Naive thymus-derived CD4-positive, alpha-beta T cell (primary cell): ENCODE measurements at regions not wholly inside any gene's neighbourhood (a gene's known extent, or its start where the extent isn't known, plus 50 kb on each side); places are given as distances from the start of the nearest gene placed in this dataset.

Experiments used
- ATAC-seq: fragments of 150-1000 bp; cut with Tn5 transposase; 2 replicates; pipeline ENCODE4 v1.10.0; 2021; ENCODE audit warnings: mild to moderate bottlenecking, moderate library complexity
- CTCF ChIA-PET: fragments of 350-600 bp; sonication (Branson Sonifier 250); formaldehyde crosslinking; loops from one replicate; lab custom pipeline; 2021; ENCODE audit warnings: antibody characterized with exemption; lab: Charles Lee
- POLR2A ChIA-PET: fragments of 350-600 bp; sonication (Branson Sonifier 250); formaldehyde crosslinking; loops from one replicate; lab custom pipeline; 2021; ENCODE audit warnings: antibody characterized with exemption, inconsistent platforms; lab: Charles Lee
- DNase-seq, 9 donors: peaks; one replicate each; pipeline versions ENCODE4 v3.0.0 to v3.0.0-alpha.2; 2020 to 2022; ENCODE audit warnings: mixed read lengths in 1 of 9
- H3K27ac ChIP-seq: one replicate; pipeline ENCODE4 v1.7.0; 2013; ENCODE audit warnings: mild to moderate bottlenecking, low read depth, low read length, moderate library complexity
- H3K27me3 ChIP-seq, 2 donors: one replicate each; pipeline ENCODE4 v1.7.0; 2013; ENCODE audit warnings: low read length in 2 of 2, mild to moderate bottlenecking in 2 of 2, moderate library complexity in 2 of 2; ENCODE audit not compliant: control insufficient read depth in 2 of 2, insufficient read depth in 2 of 2
- H3K36me3 ChIP-seq, 3 experiments: 1 replicate in 2 of 3; 2 replicates in 1 of 3; pipeline ENCODE4 v1.7.0; 2013; ENCODE audit warnings: low read length in 3 of 3, mild to moderate bottlenecking in 3 of 3, moderate library complexity in 1 of 3; ENCODE audit not compliant: insufficient read depth in 3 of 3, control insufficient read depth in 2 of 3
- H3K4me1 ChIP-seq, 2 donors: one replicate each; pipeline ENCODE4 v1.7.0; 2013; ENCODE audit warnings: low read length in 2 of 2, mild to moderate bottlenecking in 2 of 2, moderate library complexity in 1 of 2; ENCODE audit not compliant: control insufficient read depth in 2 of 2, insufficient read depth in 2 of 2
- H3K4me3 ChIP-seq: 2 replicates; pipeline ENCODE4 v1.7.0; 2013; ENCODE audit warnings: mild to moderate bottlenecking, low read length
- H3K9me3 ChIP-seq, 3 experiments: 1 replicate in 2 of 3; 2 replicates in 1 of 3; pipeline ENCODE4 v1.7.0; 2013; ENCODE audit warnings: low read length in 3 of 3; ENCODE audit not compliant: control insufficient read depth in 2 of 3
- H3K27ac Mint-ChIP-seq, 9 donors: one replicate each; pipeline ENCODE4 v1.8.0; 2020 to 2022; ENCODE audit warnings: mixed read lengths in 9 of 9, mild to moderate bottlenecking in 8 of 9, moderate library complexity in 5 of 9, inconsistent platforms in 2 of 9
- H3K27me3 Mint-ChIP-seq, 5 donors: one replicate each; pipeline ENCODE4 v1.8.0; 2021 to 2022; ENCODE audit warnings: mixed read lengths in 5 of 5, mild to moderate bottlenecking in 1 of 5
- H3K36me3 Mint-ChIP-seq, 5 donors: one replicate each; pipeline ENCODE4 v1.8.0; 2020 to 2022; ENCODE audit warnings: mixed read lengths in 5 of 5, mild to moderate bottlenecking in 3 of 5, inconsistent platforms in 1 of 5
- H3K4me1 Mint-ChIP-seq, 7 donors: one replicate each; pipeline ENCODE4 v1.8.0; 2020 to 2022; ENCODE audit warnings: mixed read lengths in 7 of 7, mild to moderate bottlenecking in 3 of 7, inconsistent platforms in 1 of 7
- H3K4me3 Mint-ChIP-seq, 10 donors: one replicate each; pipeline ENCODE4 v1.8.0; 2020 to 2022; ENCODE audit warnings: mild to moderate bottlenecking in 10 of 10, mixed read lengths in 10 of 10, moderate library complexity in 6 of 10, inconsistent platforms in 2 of 10
- H3K9me3 Mint-ChIP-seq, 11 donors: one replicate each; pipeline ENCODE4 v1.8.0; 2020 to 2022; ENCODE audit warnings: mixed read lengths in 11 of 11, mild to moderate bottlenecking in 4 of 11, inconsistent platforms in 1 of 11, moderate library complexity in 1 of 11
- intact Hi-C, 2 donors: fragments of 100-400 bp; cut with micrococcal nuclease; formaldehyde crosslinking; loops; one replicate each; pipeline ENCODE4 v1.15.1; 2023

DNA sequence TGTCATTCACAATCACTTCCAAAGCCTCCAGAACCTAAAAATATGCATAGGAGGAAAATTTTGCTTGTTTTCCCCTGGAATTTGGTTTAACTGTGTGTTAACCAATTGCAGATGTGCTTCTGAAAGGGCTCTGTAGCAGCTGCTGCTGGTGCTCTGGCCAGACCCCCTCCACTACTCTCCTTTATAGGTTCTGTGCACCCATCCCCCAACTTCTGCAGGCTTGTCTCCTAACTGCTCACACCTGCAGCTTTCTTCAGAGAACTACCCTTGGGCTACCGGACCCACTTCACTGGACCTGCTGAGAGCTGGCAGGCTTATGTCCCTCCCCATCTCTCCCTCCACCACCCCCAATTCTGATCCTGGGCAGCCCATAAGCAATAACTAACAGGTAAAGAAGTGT is 662.1 kb upstream of the DIPK2B start:
- H3K27me3 Mint-ChIP-seq: no peaks in the 10 kb centered on the region
- H3K4me3 ChIP-seq: no peak overlapping the region
- H3K9me3 Mint-ChIP-seq: no peaks in the 10 kb centered on the region
- no peaks in the 10 kb centered on the region for H3K27me3 ChIP-seq
- H3K9me3 ChIP-seq: no peaks in the 10 kb centered on the region
- intact Hi-C loops: no loop called here
- CTCF ChIA-PET: interaction anchor here (0.7 kb wide), 1 partner anchor 302 kb away, joined by 3 read pairs; no protein-coding TSS in a partner anchor
- DNase-seq: no peak
- no peak overlapping the region for H3K4me3 Mint-ChIP-seq
- no peaks in the 10 kb centered on the region for H3K4me1 ChIP-seq
- H3K36me3 Mint-ChIP-seq: no peaks in the 10 kb centered on the region
- no peaks in the 10 kb centered on the region for H3K4me1 Mint-ChIP-seq
- no peak overlapping the region for H3K27ac ChIP-seq
- no peaks in the 10 kb centered on the region for H3K36me3 ChIP-seq
- ATAC-seq: no peak
- no peak overlapping the region for H3K27ac Mint-ChIP-seq
- POLR2A ChIA-PET: interaction anchor here (0.7 kb wide), 1 partner anchor 17 kb away, joined by 3 read pairs; no protein-coding TSS in a partner anchor

DNA sequence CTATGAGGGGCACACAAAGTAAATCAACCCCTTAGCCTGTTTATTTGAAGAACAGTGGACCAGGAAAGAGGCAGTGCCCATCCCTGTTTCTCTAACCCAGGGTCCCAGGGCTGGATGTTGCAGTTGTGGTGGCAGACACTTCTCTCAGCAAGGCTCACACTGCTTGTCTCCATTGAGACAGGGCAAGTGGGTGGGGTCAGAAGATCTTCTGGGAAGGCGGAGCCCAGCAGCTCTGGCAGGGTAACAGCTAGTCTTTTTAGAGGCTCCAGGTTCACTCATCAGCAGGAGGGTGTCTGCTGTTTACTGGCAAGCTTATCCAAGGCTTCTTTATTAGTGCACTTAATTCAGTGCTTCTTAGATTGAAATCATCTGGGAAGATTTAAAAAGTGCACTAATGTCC is 659.8 kb upstream of the DIPK2B start:
- no peaks in the 10 kb centered on the region for H3K4me1 ChIP-seq
- H3K4me3 ChIP-seq: no peak overlapping the region
- ATAC-seq: no peak
- H3K9me3 ChIP-seq: no peaks in the 10 kb centered on the region
- CTCF ChIA-PET: no interaction called here
- intact Hi-C loops: no loop called here
- no peak overlapping the region for H3K4me3 Mint-ChIP-seq
- H3K36me3 ChIP-seq: no peaks in the 10 kb centered on the region
- POLR2A ChIA-PET: no interaction called here
- no peak overlapping the region for H3K27ac ChIP-seq
- H3K27me3 ChIP-seq: no peaks in the 10 kb centered on the region
- H3K4me1 Mint-ChIP-seq: no peaks in the 10 kb centered on the region
- H3K27ac Mint-ChIP-seq: no peak overlapping the region
- no peaks in the 10 kb centered on the region for H3K36me3 Mint-ChIP-seq
- DNase-seq: no peak
- no peaks in the 10 kb centered on the region for H3K27me3 Mint-ChIP-seq
- H3K9me3 Mint-ChIP-seq: peaks cover 0 to under 1% (median 0%) of the 10 kb centered on the region in 11 donors

DNA sequence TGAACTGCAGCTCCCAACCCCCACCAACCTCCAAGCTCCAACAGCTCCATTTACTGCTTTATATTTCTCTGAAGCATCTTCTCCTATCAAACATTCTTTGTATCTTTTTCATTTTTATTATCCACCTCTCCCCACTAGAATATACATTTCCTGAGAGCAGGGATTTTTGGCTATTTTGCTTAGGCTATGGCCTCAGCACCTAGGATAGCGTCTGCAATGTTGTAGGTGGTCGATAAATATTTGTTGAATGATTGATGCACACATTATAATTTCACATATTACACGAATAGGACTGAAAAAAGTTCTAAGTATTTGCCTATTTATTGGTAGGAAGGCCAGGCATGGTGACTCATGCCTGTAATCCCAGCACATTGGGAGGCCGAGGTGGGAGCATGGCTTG is 658.7 kb upstream of the DIPK2B start:
- ATAC-seq (no peak), DNase-seq (no peak)
- Histone ChIP-seq H3K4me1 (no peaks in the 10 kb centered on the region), H3K27me3 (no peaks in the 10 kb centered on the region), H3K36me3 (no peaks in the 10 kb centered on the region), H3K27ac (no peak overlapping the region), H3K4me3 (no peak overlapping the region), H3K9me3 (no peaks in the 10 kb centered on the region)
- Mint-ChIP-seq H3K27ac (no peak overlapping the region), H3K4me1 (peaks cover 0 to under 1% (median 0%) of the 10 kb centered on the region in 7 donors), H3K9me3 (peaks cover 0 to 2% (median 0%) of the 10 kb centered on the region in 11 donors), H3K36me3 (no peaks in the 10 kb centered on the region), H3K27me3 (no peaks in the 10 kb centered on the region), H3K4me3 (no peak overlapping the region)
- intact Hi-C loops: no loop called here
- ChIA-PET CTCF (no interaction called here), POLR2A (no interaction called here)

DNA sequence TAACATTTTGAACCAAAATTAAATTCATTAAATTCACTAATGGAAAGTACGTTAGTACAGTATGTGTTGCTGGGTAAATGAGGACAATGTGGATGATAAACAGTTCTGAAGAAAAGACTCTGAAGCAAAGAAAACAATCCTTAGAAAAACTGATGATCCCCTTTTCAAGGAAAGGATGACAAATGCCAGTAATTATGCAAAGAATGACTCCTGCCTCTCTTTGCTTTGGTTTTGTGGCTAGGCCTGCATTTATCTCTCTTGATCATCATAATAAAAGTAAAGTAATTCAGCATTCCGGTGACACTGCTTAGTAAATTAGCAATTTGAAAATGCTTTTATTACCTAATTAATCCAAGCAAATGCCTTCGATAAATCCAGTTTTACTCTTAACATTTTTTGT is 652.2 kb upstream of the DIPK2B start:
- H3K4me1 Mint-ChIP-seq: peaks cover 0 to 32% (median 8%) of the 10 kb centered on the region in 7 donors
- H3K27ac Mint-ChIP-seq: peak overlapping the region in 1 of 9 donors; percentile 72
- Histone ChIP-seq H3K4me1 (no peaks in the 10 kb centered on the region), H3K36me3 (no peaks in the 10 kb centered on the region), H3K9me3 (no peaks in the 10 kb centered on the region), H3K27ac (no peak overlapping the region), H3K4me3 (no peak overlapping the region), H3K27me3 (no peaks in the 10 kb centered on the region)
- H3K27me3 Mint-ChIP-seq: no peaks in the 10 kb centered on the region
- H3K4me3 Mint-ChIP-seq: peak overlapping the region in 1 of 10 donors; percentile 56
- ChIA-PET CTCF (no interaction called here), POLR2A (no interaction called here)
- intact Hi-C loops: loop anchor here (5.0 kb wide), 3 partner anchors 904 to 984 kb away; partner anchors contain the start of genes KDM6A (in 1 of the 2), RP2 (in 1 of the 2) and SLC9A7 (in 1 of the 2)
- no peak for DNase-seq
- H3K36me3 Mint-ChIP-seq: peaks cover 0 to 10% (median 0%) of the 10 kb centered on the region in 5 donors
- H3K9me3 Mint-ChIP-seq: peaks cover 0 to 2% (median 0%) of the 10 kb centered on the region in 11 donors
- ATAC-seq: no peak

DNA sequence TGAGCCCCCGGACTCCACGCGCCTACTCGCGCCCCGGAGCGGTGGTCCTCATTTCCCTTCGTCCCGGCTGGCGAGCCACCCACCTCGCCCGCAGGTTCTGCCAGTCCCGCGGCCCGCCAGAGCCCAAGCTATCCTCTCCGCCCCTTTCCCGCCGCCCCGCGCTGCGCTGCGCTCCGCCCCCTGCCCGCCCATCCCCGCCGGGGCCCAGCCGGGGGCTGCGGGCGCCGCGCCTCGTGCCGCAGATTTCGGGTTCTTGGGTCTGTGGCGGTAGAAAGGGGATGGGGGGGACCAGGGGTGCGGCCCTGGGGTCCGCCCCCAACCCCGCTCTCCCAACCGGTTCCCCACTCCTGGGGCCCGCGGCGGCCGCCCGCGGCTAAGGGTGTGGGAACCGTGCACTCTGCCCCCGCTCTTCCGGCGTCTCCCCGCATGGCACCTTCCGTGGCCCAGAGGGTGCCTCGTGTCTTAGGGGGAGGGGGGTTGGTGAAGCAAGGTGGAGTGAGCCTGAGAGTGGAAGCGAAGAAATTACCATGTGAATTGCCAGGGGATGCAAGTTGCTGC is 650.8 kb upstream of the DIPK2B start:
- POLR2A ChIA-PET: interaction anchor here (2.1 to 3.1 kb wide), 2 partner anchors 45 to 50 kb away, joined by 8 to 24 read pairs; no protein-coding TSS in a partner anchor
- no peaks in the 10 kb centered on the region for H3K27me3 Mint-ChIP-seq
- Histone ChIP-seq H3K4me3 (peak overlapping the region; percentile 77), H3K4me1 (no peaks in the 10 kb centered on the region), H3K9me3 (no peaks in the 10 kb centered on the region), H3K36me3 (no peaks in the 10 kb centered on the region), H3K27me3 (no peaks in the 10 kb centered on the region), H3K27ac (peak overlapping the region; percentile 45)
- CTCF ChIA-PET: interaction anchor here (0.7 kb wide), 1 partner anchor 46 kb away, joined by 4 read pairs; no protein-coding TSS in a partner anchor
- peaks cover 0 to 2% (median 0%) of the 10 kb centered on the region in 11 donors for H3K9me3 Mint-ChIP-seq
- peaks cover 0 to 38% (median 9%) of the 10 kb centered on the region in 7 donors for H3K4me1 Mint-ChIP-seq
- DNase-seq (peak; percentile 9 to 75 (median 40)), ATAC-seq (peak; percentile 76)
- peak overlapping the region in 2 of 9 donors; percentile 22 to 89 for H3K27ac Mint-ChIP-seq
- intact Hi-C loops: loop anchor here (1.0 to 5.0 kb wide), 6 partner anchors 98 to 986 kb away; partner anchors contain the start of genes KDM6A (in 1 of the 2), RP2 (in 1 of the 2), SLC9A7 (in 1 of the 2) and ZNF674 (in 1 of the 2)
- peak overlapping the region; percentile 86 to 94 (median 90) for H3K4me3 Mint-ChIP-seq
- H3K36me3 Mint-ChIP-seq: peaks cover 0 to 10% (median 0%) of the 10 kb centered on the region in 5 donors

DNA sequence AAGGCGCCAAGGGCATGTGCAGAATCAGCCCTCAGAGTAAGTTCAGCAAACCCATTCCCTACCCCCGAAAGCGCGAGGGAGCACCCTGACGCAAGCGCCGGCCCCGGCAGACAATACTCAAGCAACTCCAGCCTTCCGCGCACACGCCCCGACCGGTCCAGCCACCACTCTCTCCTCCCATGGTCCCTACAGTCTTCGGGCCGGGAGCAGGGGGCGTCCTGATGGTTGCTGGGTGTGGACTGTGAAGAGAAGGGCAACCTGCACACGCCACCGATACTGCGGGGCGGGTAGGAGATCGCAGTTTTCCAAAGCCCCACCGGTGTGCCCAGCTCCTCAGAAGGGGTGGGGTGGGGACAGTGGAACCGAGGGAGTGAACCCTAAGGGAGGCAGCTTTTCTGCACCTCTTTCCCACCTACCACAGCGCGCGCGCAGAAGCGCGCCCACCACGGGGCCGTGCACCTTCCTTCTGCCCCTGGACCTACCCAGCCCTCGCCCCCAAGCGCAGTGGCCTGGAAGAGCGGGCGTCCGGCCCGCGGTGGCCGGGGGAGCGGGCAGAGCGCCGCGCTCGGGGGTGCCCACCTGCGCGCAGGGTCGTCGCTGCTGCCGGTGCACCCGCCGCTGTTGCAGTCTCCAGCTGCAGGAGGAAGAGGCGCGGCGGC is 650.2 kb upstream of the DIPK2B start:
- no peaks in the 10 kb centered on the region for H3K27me3 Mint-ChIP-seq
- no peaks in the 10 kb centered on the region for H3K36me3 ChIP-seq
- no peaks in the 10 kb centered on the region for H3K4me1 ChIP-seq
- CTCF ChIA-PET: interaction anchor here (0.6 to 0.7 kb wide), 2 partner anchors 13 to 45 kb away, joined by 4 read pairs; no protein-coding TSS in a partner anchor
- ATAC-seq (peak; percentile 28), DNase-seq (peak in 8 of 9 donors; percentile 4 to 32 (median 14))
- peak overlapping the region; percentile 45 for H3K27ac ChIP-seq
- no peaks in the 10 kb centered on the region for H3K9me3 ChIP-seq
- H3K27me3 ChIP-seq: no peaks in the 10 kb centered on the region
- H3K4me1 Mint-ChIP-seq: peaks cover 0 to 41% (median 9%) of the 10 kb centered on the region in 7 donors
- peaks cover 0 to 2% (median 0%) of the 10 kb centered on the region in 11 donors for H3K9me3 Mint-ChIP-seq
- peaks cover 0 to 14% (median 0%) of the 10 kb centered on the region in 5 donors for H3K36me3 Mint-ChIP-seq
- peak overlapping the region; percentile 77 for H3K4me3 ChIP-seq
- peak overlapping the region in 7 of 9 donors; percentile 17 to 91 (median 70) for H3K27ac Mint-ChIP-seq
- intact Hi-C loops: loop anchor here (1.0 to 5.0 kb wide), 6 partner anchors 98 to 986 kb away; partner anchors contain the start of genes KDM6A (in 1 of the 2), RP2 (in 1 of the 2), SLC9A7 (in 1 of the 2) and ZNF674 (in 1 of the 2)
- H3K4me3 Mint-ChIP-seq: peak overlapping the region; percentile 88 to 95 (median 92)
- POLR2A ChIA-PET: interaction anchor here (2.1 to 3.1 kb wide), 2 partner anchors 45 to 50 kb away, joined by 8 to 24 read pairs; no protein-coding TSS in a partner anchor
